DOHH2 (cell line): ENCODE measurements at regions not wholly inside any gene's neighbourhood (a gene's known extent, or its start where the extent isn't known, plus 50 kb on each side); places are given as distances from the start of the nearest gene placed in this dataset.

Experiments
- H3F3A ChIP-seq: fragments of 200-600 bp; sonication (generic), shearing (Covaris generic); 2 replicates; pipeline ENCODE4 v1.6.0; 2016; ENCODE audit warnings: antibody characterized with exemption, mild to moderate bottlenecking; ENCODE audit not compliant: control insufficient read depth, insufficient read depth
- H3K27ac ChIP-seq: fragments of 200-600 bp; sonication (generic); 2 replicates; pipeline ENCODE4 v1.5.1; 2014; ENCODE audit warnings: low read depth, mild to moderate bottlenecking, low read length, moderate library complexity
- H3K27me3 ChIP-seq: fragments of 200-600 bp; sonication (generic); 2 replicates; pipeline ENCODE4 v1.6.1; 2014; ENCODE audit warnings: mild to moderate bottlenecking, low read length, mixed read lengths; ENCODE audit not compliant: control insufficient read depth
- H3K36me3 ChIP-seq: fragments of 200-600 bp; sonication (generic); 2 replicates; pipeline ENCODE4 v1.6.1; 2014; ENCODE audit warnings: mild to moderate bottlenecking, low read length, moderate library complexity, mixed read lengths; ENCODE audit not compliant: control insufficient read depth
- H3K4me1 ChIP-seq: fragments of 200-600 bp; sonication (generic); 2 replicates; pipeline ENCODE4 v1.6.1; 2014; ENCODE audit warnings: mild to moderate bottlenecking, low read length, mixed read lengths; ENCODE audit not compliant: control insufficient read depth
- H3K4me2 ChIP-seq: fragments of 200-600 bp; sonication (generic); 2 replicates; pipeline ENCODE4 v1.6.0; 2014; ENCODE audit warnings: mild to moderate bottlenecking, low read length, moderate library complexity
- H3K4me3 ChIP-seq: fragments of 200-600 bp; sonication (generic); 2 replicates; pipeline ENCODE4 v1.5.1; 2014; ENCODE audit warnings: mild to moderate bottlenecking, low read length, mixed read lengths
- H3K79me2 ChIP-seq: fragments of 200-600 bp; sonication (generic); 2 replicates; pipeline ENCODE4 v1.6.1; 2014; ENCODE audit warnings: mild to moderate bottlenecking, low read length, mixed read lengths; ENCODE audit not compliant: control insufficient read depth
- H3K9me2 ChIP-seq: fragments of 200-600 bp; sonication (generic); replicated peaks from 2 replicates; pipeline ENCODE4 v1.6.1; 2014; ENCODE audit warnings: mild to moderate bottlenecking, low read length, mixed read lengths; ENCODE audit not compliant: control insufficient read depth
- H3K9me3 ChIP-seq: fragments of 200-600 bp; sonication (generic); 2 replicates; pipeline ENCODE4 v1.6.1; 2014; ENCODE audit warnings: antibody characterized with exemption, low read length, mixed read lengths; ENCODE audit not compliant: control insufficient read depth, insufficient read depth
- H4K20me1 ChIP-seq: fragments of 200-600 bp; sonication (generic); 2 replicates; pipeline ENCODE4 v1.6.0; 2014; ENCODE audit warnings: low read depth, mild to moderate bottlenecking, antibody characterized with exemption, low read length, moderate library complexity; ENCODE audit not compliant: control insufficient read depth, insufficient read depth
- EZH2phosphoT487 ChIP-seq: fragments of 200-600 bp; sonication (generic); IDR thresholded peaks from 2 replicates; pipeline ENCODE4 v1.6.1; 2017; ENCODE audit warnings: borderline replicate concordance, mild to moderate bottlenecking, antibody characterized with exemption, low read length, moderate library complexity, mixed read lengths
- TF ChIP-seq, protein P1 (sequence below): fragments of 200-600 bp; sonication (generic); IDR thresholded peaks from one replicate; pipeline ENCODE4 v1.5.1; 2014; ENCODE audit warnings: antibody characterized with exemption, mild to moderate bottlenecking, low read depth, low read length; ENCODE audit not compliant: poor library complexity, severe bottlenecking

DNA sequence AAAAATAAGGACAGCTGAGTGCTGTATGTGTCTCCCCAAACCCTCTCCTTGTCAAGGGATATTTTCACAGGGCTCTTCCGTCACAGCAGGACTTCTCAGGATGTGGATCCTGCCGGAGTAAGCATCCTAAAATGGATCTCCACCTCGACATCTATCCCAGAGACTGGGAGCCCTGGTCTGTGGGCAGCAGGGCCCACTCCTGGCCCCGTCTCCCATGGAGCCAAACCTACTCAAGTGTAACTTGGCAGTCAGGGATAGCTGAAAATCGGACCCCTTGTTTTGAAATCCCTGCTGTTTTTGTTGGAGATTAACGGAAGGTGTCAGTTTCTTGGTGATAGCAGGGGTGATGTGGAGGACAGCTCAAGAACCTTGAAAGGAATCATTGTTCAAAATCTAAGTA is 109.0 kb upstream of the TWIST2 start:
- no peak overlapping the region for H3K4me3 ChIP-seq
- no peaks in the 10 kb centered on the region for H4K20me1 ChIP-seq
- H3K9me2 ChIP-seq: no peaks in the 10 kb centered on the region
- H3K79me2 ChIP-seq: no peaks in the 10 kb centered on the region
- no peaks in the 10 kb centered on the region for H3K27me3 ChIP-seq
- H3K4me1 ChIP-seq: no peaks in the 10 kb centered on the region
- H3K4me2 ChIP-seq: no peak overlapping the region
- no peak overlapping the region for H3K27ac ChIP-seq
- no peak for TF ChIP-seq EZH2phosphoT487
- TF ChIP-seq, protein P1, sequence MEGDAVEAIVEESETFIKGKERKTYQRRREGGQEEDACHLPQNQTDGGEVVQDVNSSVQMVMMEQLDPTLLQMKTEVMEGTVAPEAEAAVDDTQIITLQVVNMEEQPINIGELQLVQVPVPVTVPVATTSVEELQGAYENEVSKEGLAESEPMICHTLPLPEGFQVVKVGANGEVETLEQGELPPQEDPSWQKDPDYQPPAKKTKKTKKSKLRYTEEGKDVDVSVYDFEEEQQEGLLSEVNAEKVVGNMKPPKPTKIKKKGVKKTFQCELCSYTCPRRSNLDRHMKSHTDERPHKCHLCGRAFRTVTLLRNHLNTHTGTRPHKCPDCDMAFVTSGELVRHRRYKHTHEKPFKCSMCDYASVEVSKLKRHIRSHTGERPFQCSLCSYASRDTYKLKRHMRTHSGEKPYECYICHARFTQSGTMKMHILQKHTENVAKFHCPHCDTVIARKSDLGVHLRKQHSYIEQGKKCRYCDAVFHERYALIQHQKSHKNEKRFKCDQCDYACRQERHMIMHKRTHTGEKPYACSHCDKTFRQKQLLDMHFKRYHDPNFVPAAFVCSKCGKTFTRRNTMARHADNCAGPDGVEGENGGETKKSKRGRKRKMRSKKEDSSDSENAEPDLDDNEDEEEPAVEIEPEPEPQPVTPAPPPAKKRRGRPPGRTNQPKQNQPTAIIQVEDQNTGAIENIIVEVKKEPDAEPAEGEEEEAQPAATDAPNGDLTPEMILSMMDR: no peak
- H3F3A ChIP-seq: no peaks in the 10 kb centered on the region
- no peaks in the 10 kb centered on the region for H3K9me3 ChIP-seq
- no peaks in the 10 kb centered on the region for H3K36me3 ChIP-seq

DNA sequence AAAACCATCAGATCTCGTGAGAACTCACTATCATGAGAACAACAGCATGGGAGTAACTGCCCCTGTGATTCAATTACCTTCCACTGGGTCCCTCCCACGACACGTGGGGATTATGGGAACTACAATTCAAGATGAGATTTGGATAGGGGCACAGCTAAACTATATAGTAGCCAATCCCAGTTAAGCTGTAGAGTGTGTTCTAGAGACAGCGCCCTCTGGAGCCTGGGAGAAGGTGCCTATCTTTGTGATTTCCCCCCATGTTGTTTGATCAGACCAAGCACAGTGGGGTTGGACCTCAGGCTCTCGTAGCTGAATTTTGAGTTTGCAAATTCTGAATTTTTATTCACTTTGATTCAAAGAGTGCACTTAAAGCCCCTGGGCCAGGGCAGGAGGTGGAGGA is 108.2 kb upstream of the TWIST2 start:
- no peaks in the 10 kb centered on the region for H3K9me3 ChIP-seq
- no peaks in the 10 kb centered on the region for H3K79me2 ChIP-seq
- no peaks in the 10 kb centered on the region for H3K9me2 ChIP-seq
- no peaks in the 10 kb centered on the region for H4K20me1 ChIP-seq
- H3K27ac ChIP-seq: no peak overlapping the region
- no peaks in the 10 kb centered on the region for H3F3A ChIP-seq
- TF ChIP-seq EZH2phosphoT487: no peak
- TF ChIP-seq, protein P1: peak; percentile 23
- no peak overlapping the region for H3K4me3 ChIP-seq
- no peaks in the 10 kb centered on the region for H3K27me3 ChIP-seq
- H3K4me1 ChIP-seq: no peaks in the 10 kb centered on the region
- no peak overlapping the region for H3K4me2 ChIP-seq
- H3K36me3 ChIP-seq: no peaks in the 10 kb centered on the region

DNA sequence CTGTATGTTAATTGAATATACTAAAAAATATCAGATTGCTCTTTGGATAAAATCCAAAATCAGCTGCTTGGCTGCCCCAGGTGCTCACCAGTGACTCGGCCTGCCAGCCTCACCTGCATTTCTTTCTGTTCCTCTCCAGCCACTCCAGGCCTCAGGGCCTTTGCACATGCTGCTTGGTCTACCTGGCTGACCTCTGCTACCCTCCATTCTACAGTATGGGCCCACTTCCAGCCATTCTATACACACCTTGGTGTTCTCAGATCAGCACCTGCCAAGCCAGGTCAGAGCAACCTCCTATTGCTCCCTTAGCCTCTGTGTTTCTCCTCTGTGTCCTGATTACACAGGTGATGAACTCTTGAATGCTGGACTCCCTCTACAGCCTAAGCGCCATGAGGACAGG is 106.6 kb upstream of the TWIST2 start:
- Histone ChIP-seq H3K79me2 (no peaks in the 10 kb centered on the region), H3K4me1 (no peaks in the 10 kb centered on the region), H3F3A (no peaks in the 10 kb centered on the region), H3K9me2 (no peaks in the 10 kb centered on the region), H3K27me3 (no peaks in the 10 kb centered on the region), H3K27ac (no peak overlapping the region), H3K4me3 (no peak overlapping the region), H3K4me2 (no peak overlapping the region), H4K20me1 (no peaks in the 10 kb centered on the region), H3K36me3 (no peaks in the 10 kb centered on the region), H3K9me3 (peaks cover under 1% of the 10 kb centered on the region; the same call in 1 of the 2 replicates)
- no peak for TF ChIP-seq EZH2phosphoT487
- TF ChIP-seq, protein P1: no peak

DNA sequence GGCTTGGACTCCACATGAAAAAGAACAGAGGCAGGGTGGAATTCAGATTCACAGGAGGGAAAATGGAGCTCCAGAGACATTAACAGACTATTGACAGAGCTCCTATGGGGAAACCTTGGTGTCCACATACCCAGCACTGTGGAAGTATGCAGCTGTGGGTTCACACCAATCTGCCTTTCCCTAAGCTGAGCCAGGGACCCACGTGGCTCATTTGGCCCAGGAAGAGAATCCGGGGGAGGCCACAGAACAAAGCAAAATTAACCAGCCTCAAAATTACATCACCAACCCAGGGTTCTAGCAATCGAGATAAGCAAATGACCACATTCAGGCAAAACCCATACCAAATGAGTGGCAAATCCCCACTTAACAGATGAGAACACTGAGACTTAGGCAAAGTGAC is 105.8 kb upstream of the TWIST2 start:
- Histone ChIP-seq H3K9me3 (peaks cover 8% of the 10 kb centered on the region; the same call in 1 of the 2 replicates), H3K79me2 (no peaks in the 10 kb centered on the region), H3K4me3 (no peak overlapping the region), H3K4me1 (no peaks in the 10 kb centered on the region), H3F3A (no peaks in the 10 kb centered on the region), H3K27me3 (no peaks in the 10 kb centered on the region), H3K4me2 (no peak overlapping the region), H4K20me1 (no peaks in the 10 kb centered on the region), H3K27ac (no peak overlapping the region), H3K36me3 (no peaks in the 10 kb centered on the region), H3K9me2 (no peaks in the 10 kb centered on the region)
- no peak for TF ChIP-seq EZH2phosphoT487
- TF ChIP-seq, protein P1: no peak
